ENCODE measurements at regions not wholly inside any gene's neighbourhood (a gene's known extent, or its start where the extent isn't known, plus 50 kb on each side); places are given as distances from the start of the nearest gene placed in this dataset.
A peak's percentile ranks its signal among the peaks of the same experiment; 100 is the strongest.

- H3K27me3 ChIP-seq (replicated peaks in 1 of 7), result no peaks in the 10 kb centered on the region
- peaks cover 8 to 46% (median 28%) of the 10 kb centered on the region in 6 donors for H3K4me1 ChIP-seq
- 45 to 57% (median 55%) methylated on average over 13 to 14 of the region's 14 CpGs for WGBS, 5 donors
- H3K27ac ChIP-seq, result peak overlapping the region in 5 of 8 donors; percentile 14 to 67 (median 56)
- H3K36me3 ChIP-seq, result no peaks in the 10 kb centered on the region
- intact Hi-C loops (cut with DNase I; ENCODE audit: low total_unique reads), result no loop called here
- no peak for DNase-seq
- no peaks in the 10 kb centered on the region for H3K9me3 ChIP-seq
- no peak for TF ChIP-seq CTCF (IDR thresholded peaks at IDR 0.05 in 8 of 11, conservative IDR thresholded peaks at IDR 0.05 in 3 of 11)
- no peak for TF ChIP-seq POLR2AphosphoS5 (IDR thresholded peaks at IDR 0.05)
- no peak for TF ChIP-seq POLR2A (IDR thresholded peaks at IDR 0.05)
- no peak overlapping the region for H3K4me3 ChIP-seq
Observed at GRCh38 chr4:184288451-184289178, 70.9 kb upstream of the ENPP6 start.

- Histone ChIP-seq H3K36me3 (no peaks in the 10 kb centered on the region), H3K9me3 (no peaks in the 10 kb centered on the region), H3K4me1 (peaks cover 14 to 47% (median 30%) of the 10 kb centered on the region in 6 donors), H3K4me3 (no peak overlapping the region), H3K27ac (peak overlapping the region in 5 of 8 donors; percentile 6 to 67 (median 56)), H3K27me3 (replicated peaks in 1 of 7) (no peaks in the 10 kb centered on the region)
- WGBS, 5 donors, result 29 to 44% (median 38%) methylated on average over 5 of the region's 5 CpGs
- intact Hi-C loops (cut with DNase I; ENCODE audit: low total_unique reads), result no loop called here
- DNase-seq, result no peak
- TF ChIP-seq CTCF (IDR thresholded peaks at IDR 0.05 in 8 of 11, conservative IDR thresholded peaks at IDR 0.05 in 3 of 11) (no peak), POLR2AphosphoS5 (IDR thresholded peaks at IDR 0.05) (no peak), POLR2A (IDR thresholded peaks at IDR 0.05) (no peak)
Observed at GRCh38 chr4:184287697-184288255, 70.1 kb upstream of the ENPP6 start.

GRCh38 chr4:184286358-184286757, 68.7 kb upstream of the ENPP6 start:
- Histone ChIP-seq H3K9me3 (no peaks in the 10 kb centered on the region), H3K4me1 (peaks cover 26 to 61% (median 44%) of the 10 kb centered on the region in 6 donors), H3K36me3 (no peaks in the 10 kb centered on the region), H3K27ac (peak overlapping the region in 2 of 8 donors; percentile 18 to 82), H3K27me3 (replicated peaks in 1 of 7) (no peaks in the 10 kb centered on the region), H3K4me3 (no peak overlapping the region)
- TF ChIP-seq POLR2AphosphoS5 (IDR thresholded peaks at IDR 0.05) (no peak), POLR2A (IDR thresholded peaks at IDR 0.05) (no peak), CTCF (IDR thresholded peaks at IDR 0.05 in 8 of 11, conservative IDR thresholded peaks at IDR 0.05 in 3 of 11) (no peak)
- WGBS, 5 donors, result 68 to 77% (median 76%) methylated on average over 4 of the region's 4 CpGs
- intact Hi-C loops (cut with DNase I; ENCODE audit: low total_unique reads), result no loop called here
- DNase-seq, result no peak

- peak overlapping the region in 6 of 8 donors; percentile 58 to 87 (median 77) for H3K27ac ChIP-seq
- intact Hi-C loops (cut with DNase I; ENCODE audit: low total_unique reads), result no loop called here
- TF ChIP-seq CTCF (IDR thresholded peaks at IDR 0.05 in 8 of 11, conservative IDR thresholded peaks at IDR 0.05 in 3 of 11), result no peak
- no peak for TF ChIP-seq POLR2AphosphoS5 (IDR thresholded peaks at IDR 0.05)
- TF ChIP-seq POLR2A (IDR thresholded peaks at IDR 0.05), result no peak
- 61 to 76% (median 73%) methylated on average over 2 of the region's 2 CpGs for WGBS, 5 donors
- H3K9me3 ChIP-seq, result no peaks in the 10 kb centered on the region
- DNase-seq, result no peak
- peaks cover 39 to 77% (median 58%) of the 10 kb centered on the region in 6 donors for H3K4me1 ChIP-seq
- H3K36me3 ChIP-seq, result no peaks in the 10 kb centered on the region
- no peaks in the 10 kb centered on the region for H3K27me3 ChIP-seq (replicated peaks in 1 of 7)
- H3K4me3 ChIP-seq, result no peak overlapping the region
Observed at GRCh38 chr4:184284742-184285141, 67.1 kb upstream of the ENPP6 start.

Measured in spleen (tissue), 11 donors.